ENCODE measurements at regions not wholly inside any gene's neighbourhood (a gene's known extent, or its start where the extent isn't known, plus 50 kb on each side); places are given as distances from the start of the nearest gene placed in this dataset.

GRCh38 chr5:8953016-8953415 is 592.9 kb downstream of the SEMA5A start:
- H3K79me2 ChIP-seq (ENCODE audit: control insufficient read depth, insufficient read depth, low read length), result no peaks in the 10 kb centered on the region
- FAIRE-seq (no peak), DNase-seq (ENCODE audit: low read depth, low spot score) (no peak)
- dilution Hi-C loops (cut with MboI; ENCODE audit: extremely low pct_ligation_motif_present, low sequenced_read_pairs), result no loop called here
- no peak overlapping the region for H3K9ac ChIP-seq (replicated peaks; ENCODE audit: extremely low read depth, insufficient read depth, low read length)
- no peaks in the 10 kb centered on the region for H3K9me1 ChIP-seq (replicated peaks; ENCODE audit: control insufficient read depth, extremely low read depth, insufficient read depth, low read length)
- TF ChIP-seq JUN (IDR thresholded peaks at IDR 0.05; ENCODE audit: borderline replicate concordance, insufficient read depth, insufficient read length, low read depth) (no peak), FOS (IDR thresholded peaks at IDR 0.05; ENCODE audit: borderline replicate concordance, insufficient read depth, low read length) (no peak), MYC (IDR thresholded peaks at IDR 0.05; ENCODE audit: low read depth, low read length) (no peak), GATA2 (IDR thresholded peaks at IDR 0.05; ENCODE audit: insufficient read depth, insufficient read length, low read depth, low read length) (no peak), POLR2AphosphoS5 (IDR thresholded peaks at IDR 0.05; ENCODE audit: insufficient read depth, low read depth, low read length) (no peak), POLR2A (IDR thresholded peaks at IDR 0.05; ENCODE audit: low read depth, low read length) (no peak), EZH2 (IDR thresholded peaks at IDR 0.05; ENCODE audit: borderline replicate concordance, low read depth, low read length, severe bottlenecking) (no peak)
- TF ChIP-seq, protein P1, sequence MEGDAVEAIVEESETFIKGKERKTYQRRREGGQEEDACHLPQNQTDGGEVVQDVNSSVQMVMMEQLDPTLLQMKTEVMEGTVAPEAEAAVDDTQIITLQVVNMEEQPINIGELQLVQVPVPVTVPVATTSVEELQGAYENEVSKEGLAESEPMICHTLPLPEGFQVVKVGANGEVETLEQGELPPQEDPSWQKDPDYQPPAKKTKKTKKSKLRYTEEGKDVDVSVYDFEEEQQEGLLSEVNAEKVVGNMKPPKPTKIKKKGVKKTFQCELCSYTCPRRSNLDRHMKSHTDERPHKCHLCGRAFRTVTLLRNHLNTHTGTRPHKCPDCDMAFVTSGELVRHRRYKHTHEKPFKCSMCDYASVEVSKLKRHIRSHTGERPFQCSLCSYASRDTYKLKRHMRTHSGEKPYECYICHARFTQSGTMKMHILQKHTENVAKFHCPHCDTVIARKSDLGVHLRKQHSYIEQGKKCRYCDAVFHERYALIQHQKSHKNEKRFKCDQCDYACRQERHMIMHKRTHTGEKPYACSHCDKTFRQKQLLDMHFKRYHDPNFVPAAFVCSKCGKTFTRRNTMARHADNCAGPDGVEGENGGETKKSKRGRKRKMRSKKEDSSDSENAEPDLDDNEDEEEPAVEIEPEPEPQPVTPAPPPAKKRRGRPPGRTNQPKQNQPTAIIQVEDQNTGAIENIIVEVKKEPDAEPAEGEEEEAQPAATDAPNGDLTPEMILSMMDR (IDR thresholded peaks at IDR 0.05; ENCODE audit: extremely low read depth in 1 of 2, insufficient read depth in 1 of 2, low read depth in 1 of 2, low read length in 2 of 2), result no peak
- TF ChIP-seq, protein P2, sequence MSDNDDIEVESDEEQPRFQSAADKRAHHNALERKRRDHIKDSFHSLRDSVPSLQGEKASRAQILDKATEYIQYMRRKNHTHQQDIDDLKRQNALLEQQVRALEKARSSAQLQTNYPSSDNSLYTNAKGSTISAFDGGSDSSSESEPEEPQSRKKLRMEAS (IDR thresholded peaks at IDR 0.05; ENCODE audit: insufficient read depth, insufficient read length), result no peak
- no peak overlapping the region for H3K4me3 ChIP-seq (replicated peaks in 1 of 3; ENCODE audit: insufficient read depth in 1 of 3, low read depth in 1 of 3, low read length in 3 of 3)
- no peak overlapping the region for H3K4me2 ChIP-seq (ENCODE audit: insufficient read depth, low read length)
- intact Hi-C loops (cut with micrococcal nuclease), result no loop called here
- no peak overlapping the region for H3K27ac ChIP-seq (ENCODE audit: insufficient read depth, low read depth, low read length)
- ChIA-PET CTCF (interaction anchor here (1.2 kb wide), 1 partner anchor 45 kb away, joined by 4 read pairs; no protein-coding TSS in a partner anchor), POLR2A (no interaction called here)
- no peaks in the 10 kb centered on the region for H3K36me3 ChIP-seq (ENCODE audit: control insufficient read depth in 2 of 2, extremely low read depth in 1 of 2, insufficient read depth in 2 of 2, low read length in 2 of 2)
- no peaks in the 10 kb centered on the region for H3K27me3 ChIP-seq (ENCODE audit: control insufficient read depth in 2 of 2, insufficient read depth in 2 of 2, low read length in 2 of 2)
- BruUV-seq (replicated peaks), result no TSS peak
- no peaks in the 10 kb centered on the region for H4K20me1 ChIP-seq (replicated peaks; ENCODE audit: control insufficient read depth, extremely low read depth, insufficient read depth, low read length)
- no peaks in the 10 kb centered on the region for H3K9me3 ChIP-seq (replicated peaks; ENCODE audit: control insufficient read depth, insufficient read depth, low read length)
- no peak overlapping the region for H2AFZ ChIP-seq (ENCODE audit: low read depth, low read length)
- H3K4me1 ChIP-seq (ENCODE audit: control insufficient read depth, extremely low read depth, insufficient read depth, low read length), result no peaks in the 10 kb centered on the region

Data from endothelial cell of umbilical vein (primary cell).